GM18867 (cell line): ENCODE measurements at regions not wholly inside any gene's neighbourhood (a gene's known extent, or its start where the extent isn't known, plus 50 kb on each side); places are given as distances from the start of the nearest gene placed in this dataset.
"Not testable (repeated sequence)": the region's sequence is repeated elsewhere in the genome, so short reads cannot be mapped to it uniquely, and the experiment has no call there.

ENCODE experiments used
- ATAC-seq: cut with Tn5 transposase; IDR thresholded peaks from one replicate; pipeline ENCODE4 v1.9.1; 2021; ENCODE audit warnings: mild to moderate bottlenecking, moderate library complexity; ENCODE audit not compliant: unreplicated experiment

GRCh38 chr2:238597638-238598528, 171.2 kb downstream of the ASB1 start:
- no peak for ATAC-seq

- ATAC-seq, result no peak
Observed at GRCh38 chr2:238598802-238599530, 172.2 kb downstream of the ASB1 start.

DNA sequence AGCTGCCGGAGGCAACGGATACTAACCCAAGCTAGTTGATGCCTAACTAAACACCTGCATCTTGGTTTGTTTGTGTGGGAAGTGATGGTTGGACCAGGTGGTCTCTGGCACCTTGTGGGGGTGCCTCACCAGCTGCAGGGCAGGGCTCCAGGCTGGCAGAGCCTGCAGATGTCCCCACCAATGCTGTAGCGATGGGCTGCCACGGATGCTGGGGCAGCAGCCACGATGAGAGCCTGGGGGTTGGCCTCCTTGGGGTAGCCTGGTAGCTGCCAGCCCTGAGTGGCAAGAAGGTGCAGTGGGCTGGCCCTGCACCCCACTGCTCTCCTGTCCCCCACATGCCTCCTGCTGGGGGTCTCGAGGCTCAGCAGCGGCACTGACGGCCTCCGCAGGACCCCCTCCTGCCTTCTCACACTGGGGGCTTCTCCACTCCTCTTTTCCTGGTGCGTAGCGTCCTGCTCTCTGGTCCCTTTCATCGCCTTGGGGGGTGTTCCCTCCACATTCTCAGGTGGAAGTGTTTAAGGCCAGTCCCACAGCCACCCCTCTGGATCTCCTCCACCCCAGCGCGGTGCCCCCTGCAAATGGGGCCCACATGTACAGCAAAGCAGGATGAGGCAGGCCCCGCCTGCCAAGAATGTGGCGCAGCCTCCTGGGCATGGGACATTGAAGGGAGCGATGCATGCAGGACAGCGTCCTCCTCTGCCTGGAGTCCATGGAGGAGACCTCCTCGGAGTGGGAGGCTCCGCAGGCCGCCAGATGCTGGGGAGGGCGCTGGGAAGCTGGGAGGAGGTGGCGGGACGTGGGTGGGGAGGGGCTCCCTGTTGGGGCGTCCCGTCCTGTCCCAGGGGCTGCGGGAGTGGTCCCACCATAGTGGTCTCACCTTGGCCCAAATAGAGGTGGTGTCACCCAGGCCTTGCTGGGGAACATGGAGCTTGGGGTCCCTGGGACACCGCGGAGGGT, 173.1 kb downstream of the ASB1 start:
- no peak for ATAC-seq

DNA sequence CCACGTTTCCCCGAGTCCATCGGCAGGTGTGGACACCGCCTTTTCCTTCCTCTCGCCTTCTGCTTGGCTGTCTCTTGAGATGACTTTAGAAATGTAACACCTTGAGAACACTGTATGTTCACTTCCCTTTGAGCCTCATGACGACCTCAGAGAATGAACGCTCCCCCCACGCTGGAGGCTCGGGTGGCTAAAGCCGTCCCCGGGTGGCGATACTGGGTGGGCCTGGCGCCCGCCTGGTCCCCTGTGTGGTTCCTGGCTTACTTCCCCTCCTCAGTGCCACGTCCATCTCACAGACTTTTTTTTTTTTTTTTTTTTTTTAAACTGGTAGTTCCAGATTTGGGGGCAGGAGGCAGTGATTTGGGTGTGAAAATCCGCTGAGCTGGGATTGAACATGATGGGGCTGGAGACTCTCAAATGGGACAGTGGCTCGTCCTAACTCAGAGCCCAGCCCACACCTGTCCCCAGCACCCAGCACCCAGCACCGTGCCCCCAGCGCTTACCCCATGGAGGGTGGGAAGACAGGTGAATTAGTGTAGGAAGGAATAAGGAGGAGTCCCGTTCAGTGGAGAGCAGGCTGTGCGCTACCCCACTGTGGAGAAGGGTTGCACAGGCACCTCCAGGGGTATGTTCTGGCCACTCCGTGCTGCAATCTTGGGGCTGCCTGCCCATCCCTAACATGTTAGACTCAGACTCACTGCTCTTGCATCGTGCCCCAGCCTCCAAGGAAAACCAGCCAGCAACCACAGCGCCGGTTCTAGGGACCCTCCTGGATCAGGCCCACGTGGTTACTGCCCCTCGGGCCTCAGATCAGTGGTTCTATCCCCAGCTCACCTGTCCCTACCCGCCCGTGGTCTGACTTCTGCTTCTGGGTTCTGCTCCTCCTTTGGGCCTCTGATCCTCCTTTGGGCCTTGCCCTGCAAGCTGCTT, 174.0 kb downstream of the ASB1 start:
- ATAC-seq, result no peak

DNA sequence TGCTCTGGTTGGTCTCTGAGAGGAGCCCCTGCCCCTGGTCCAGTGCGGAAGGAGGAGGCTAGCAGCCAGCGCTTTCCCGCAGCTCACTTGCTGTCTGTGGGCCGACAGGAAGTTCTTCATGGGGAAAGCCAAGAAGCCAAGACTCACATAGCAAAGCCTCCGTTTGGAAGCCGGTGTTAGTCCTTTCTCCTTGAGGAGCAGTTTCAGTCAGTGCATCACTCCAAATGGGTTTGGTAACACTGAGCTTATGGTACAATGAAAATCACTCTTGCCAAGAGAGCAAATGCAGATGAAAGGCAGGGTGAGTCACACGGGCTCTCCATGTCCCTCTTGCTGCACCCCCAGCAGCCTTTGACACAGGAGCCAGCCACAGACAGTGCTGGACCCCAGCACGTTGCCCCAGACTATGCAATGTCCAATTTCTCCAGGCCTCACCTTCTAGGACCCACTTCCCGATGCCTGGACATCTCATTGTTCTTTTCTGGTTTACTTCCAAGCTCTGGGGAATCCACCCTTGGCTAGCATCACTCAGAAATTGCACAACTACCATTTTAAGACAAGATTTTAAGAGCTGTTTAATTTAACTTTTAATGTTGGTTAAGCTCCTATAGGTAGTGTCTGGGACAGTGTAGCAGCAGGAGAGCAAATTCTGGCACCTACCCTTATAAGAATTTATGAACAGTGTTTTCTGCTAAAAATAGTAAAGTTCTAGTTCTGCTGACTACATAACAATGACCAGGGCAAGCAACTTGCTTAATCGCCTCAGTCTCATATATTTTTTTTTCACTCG, 174.9 kb downstream of the ASB1 start:
- no peak for ATAC-seq

DNA sequence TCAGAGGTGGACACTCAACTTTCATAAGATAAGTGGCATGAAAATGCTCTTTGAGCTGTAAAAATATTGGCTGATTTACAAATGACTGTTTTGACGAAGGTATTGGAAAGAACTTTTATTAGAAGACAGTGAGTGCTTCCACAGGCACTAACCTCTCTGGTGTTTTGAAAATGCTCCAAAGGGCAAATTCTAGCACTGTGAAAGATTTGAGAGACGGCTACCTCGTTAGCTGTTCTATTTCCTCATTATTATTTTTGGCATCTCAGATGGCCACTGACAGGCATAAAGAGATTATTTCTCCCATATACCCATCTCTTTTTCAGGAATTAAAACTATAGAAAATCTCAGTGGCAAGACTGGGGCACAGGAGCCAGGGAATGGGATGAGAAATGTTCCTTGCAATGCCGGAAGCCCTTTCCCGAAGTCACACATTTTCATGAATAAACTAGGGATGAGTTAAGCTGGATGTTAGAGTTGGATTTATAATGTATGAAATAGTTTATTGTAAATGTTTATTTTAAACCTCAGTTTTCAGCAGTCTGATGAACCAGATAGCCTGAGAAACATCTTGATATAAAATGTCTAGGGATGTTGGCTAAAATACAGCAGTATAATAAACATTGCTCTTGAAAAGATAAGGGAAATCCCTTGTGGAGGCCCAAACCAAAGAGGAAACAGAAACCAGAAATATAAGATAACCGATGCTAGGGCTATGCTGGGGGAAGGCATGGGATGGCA, 175.7 kb downstream of the ASB1 start:
- ATAC-seq, result no peak

DNA sequence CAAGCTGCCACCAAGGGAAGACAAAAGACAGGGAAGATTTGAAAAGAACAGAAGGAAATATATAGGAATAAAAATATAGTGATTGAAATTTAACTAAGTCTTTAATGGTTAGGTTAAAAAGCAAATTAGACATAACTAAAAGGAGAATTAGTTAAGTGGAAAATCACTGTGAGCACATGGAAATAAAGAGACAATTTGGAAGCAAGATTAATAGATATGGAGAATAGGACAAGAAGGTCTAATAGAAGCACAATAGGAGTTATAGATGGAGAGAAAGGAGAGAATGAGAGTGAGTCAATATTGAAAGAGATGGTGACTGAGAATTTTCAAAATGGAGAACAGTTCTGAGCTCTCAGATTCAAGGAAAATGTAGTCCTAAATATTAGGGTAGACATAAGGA, 176.9 kb downstream of the ASB1 start:
- no peak for ATAC-seq

DNA sequence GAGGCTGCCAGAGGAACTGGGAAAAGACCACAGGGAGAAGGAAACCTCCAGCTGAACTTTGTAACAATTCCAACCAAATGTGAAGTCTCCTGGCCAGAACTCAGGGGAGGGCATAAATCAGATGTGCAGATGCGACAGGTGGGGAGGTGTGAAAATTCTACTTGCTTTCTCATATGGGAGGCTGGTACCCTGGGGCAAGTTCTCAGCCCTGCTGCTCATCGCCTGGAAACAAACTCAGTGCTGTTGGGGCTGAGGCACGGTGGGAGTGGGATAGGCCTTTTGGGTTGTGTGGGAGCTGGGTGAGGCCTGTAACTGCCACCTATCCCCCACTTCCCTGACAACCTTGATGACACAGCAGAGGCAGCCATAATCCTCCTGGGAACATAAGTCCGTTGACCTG, 179.6 kb downstream of the ASB1 start:
- no peak for ATAC-seq

GRCh38 chr2:238613610-238614009, 186.9 kb downstream of the ASB1 start:
- ATAC-seq, result no peak

- no peak for ATAC-seq
Observed at GRCh38 chr2:238614376-238614775, 187.6 kb downstream of the ASB1 start.

DNA sequence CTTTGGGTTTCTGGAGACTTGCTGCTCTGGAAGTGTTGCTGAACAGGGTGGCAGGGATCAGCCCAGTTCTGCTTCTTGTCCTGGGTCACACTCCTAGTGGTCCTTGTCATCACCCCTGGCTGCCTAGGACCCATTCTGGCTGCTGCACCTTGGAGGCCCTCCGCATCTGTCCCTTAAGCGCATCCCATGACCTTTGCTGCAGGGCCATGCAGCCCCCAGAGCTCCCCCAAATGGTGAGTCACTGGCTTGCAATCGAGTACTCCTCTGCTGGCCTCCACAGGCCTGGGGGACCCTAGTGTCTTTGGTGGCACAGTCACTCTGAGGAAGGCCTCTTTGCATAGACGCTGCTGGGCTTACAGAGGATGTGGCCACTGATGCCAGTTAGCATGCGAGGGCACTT, 188.5 kb downstream of the ASB1 start:
- ATAC-seq, result no peak

DNA sequence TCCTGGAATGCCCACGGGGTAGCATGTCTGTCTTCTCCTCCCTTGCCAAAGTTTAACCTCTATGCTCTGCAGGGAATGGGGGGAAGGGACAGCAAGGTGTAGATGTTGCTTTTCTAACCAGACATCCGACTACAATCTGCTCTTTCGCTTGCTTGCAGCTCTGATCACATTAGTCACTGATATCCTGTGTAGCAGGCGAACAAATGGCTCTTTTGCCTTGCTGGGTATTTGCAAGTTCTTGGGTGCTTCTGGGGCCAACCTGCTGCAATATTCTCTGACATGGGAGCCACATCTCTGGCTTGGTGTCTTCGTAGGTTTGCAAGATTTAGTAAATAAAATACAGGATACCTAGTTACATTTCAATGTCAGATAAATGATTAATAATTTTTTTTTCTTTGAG, 190.0 kb downstream of the ASB1 start:
- no peak for ATAC-seq

DNA sequence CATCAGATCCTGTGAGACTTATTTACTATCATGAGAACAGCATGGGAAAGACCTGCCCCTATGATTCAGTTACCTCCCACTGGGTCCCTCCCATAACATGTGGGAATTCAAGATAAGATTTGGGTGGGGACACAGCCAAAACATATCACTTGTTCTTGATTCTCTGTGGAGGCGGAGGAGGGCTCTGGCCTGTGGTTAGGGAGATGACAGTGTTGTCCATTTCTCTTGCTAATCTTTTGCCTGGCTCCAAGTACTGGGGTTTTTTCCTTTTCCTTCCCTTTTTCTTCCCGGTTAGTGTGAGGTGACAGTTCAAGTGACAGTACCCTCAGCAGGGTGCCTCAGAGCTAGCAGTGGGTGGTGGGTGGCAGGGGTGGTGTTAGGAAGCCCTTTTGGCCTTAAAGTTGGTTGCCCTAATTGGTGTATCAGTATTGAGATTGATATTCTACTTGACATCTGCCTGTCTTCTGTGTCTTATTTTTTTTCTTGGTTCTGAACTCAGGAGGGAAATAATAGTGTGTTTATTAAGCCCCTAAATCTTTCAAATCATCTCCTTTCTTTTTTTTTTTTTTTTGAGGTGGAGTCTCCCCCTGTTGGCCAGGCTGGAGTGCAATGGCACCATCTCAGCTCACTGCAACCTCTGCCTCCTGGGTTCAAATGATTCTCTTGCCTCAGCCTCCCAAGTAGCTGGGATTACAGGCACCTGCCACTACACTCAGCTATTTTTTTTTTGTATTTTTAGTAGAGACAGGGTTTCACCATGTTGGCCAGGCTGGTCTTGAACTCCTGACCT, 192.0 kb downstream of the ASB1 start:
- ATAC-seq, result not testable (repeated sequence)

DNA sequence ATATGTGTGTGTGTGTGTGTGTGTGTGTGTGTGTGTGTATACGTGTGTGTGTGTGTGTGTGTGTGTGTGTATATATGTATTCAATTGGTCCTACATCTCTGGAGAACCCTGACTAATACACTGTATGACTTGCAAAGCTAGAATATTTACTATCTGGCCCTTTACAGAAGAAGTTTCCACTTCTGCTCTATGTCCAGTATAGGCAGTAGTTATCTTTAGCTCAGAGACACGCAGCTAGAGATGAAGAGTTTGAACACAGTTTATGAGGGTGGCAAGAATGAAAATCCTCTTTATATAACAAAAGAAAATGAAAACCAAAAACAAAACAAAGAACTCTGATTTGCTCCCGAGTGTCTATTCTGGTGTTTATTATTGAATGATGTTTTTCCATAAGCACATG, 201.2 kb downstream of the ASB1 start:
- no peak for ATAC-seq

DNA sequence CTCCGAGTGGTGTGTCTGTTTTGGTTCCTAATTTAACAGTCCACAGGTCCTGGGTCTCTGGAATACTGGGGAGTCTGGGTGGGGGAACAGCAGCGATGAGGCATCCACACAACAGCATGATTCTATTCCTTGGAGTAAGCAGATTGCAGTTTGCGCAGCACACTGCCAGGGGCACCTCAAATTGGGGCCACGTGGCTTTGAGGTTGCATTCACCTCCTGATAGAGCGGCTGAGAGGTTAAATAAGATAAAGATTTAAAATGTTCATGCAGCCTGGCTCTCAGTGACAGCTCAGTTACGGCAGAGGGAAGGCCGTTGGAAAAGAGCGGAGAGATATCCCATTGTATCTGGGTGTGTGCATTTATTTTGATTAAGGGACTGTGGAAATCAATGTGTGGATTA, 202.3 kb downstream of the ASB1 start:
- no peak for ATAC-seq

GRCh38 chr2:238631491-238632180, 204.9 kb downstream of the ASB1 start:
- no peak for ATAC-seq
